22Rv1 (cell line): ENCODE measurements at regions not wholly inside any gene's neighbourhood (a gene's known extent, or its start where the extent isn't known, plus 50 kb on each side); places are given as distances from the start of the nearest gene placed in this dataset.
"Not testable (repeated sequence)": the region's sequence is repeated elsewhere in the genome, so short reads cannot be mapped to it uniquely, and the experiment has no call there.

Source experiments
- H3K27ac ChIP-seq: fragments of 450-650 bp; 2 replicates; pipeline ENCODE4 v1.5.1; 2017
- ZFX ChIP-seq: fragments of 450-650 bp; IDR thresholded peaks from 2 replicates; pipeline ENCODE4 v1.6.1; 2017; ENCODE audit warnings: antibody characterized with exemption, borderline replicate concordance
- TF ChIP-seq, protein P1 (sequence below): fragments of 450-650 bp; IDR thresholded peaks from 2 replicates; pipeline ENCODE4 v1.5.1; 2017; ENCODE audit warnings: mild to moderate bottlenecking

DNA sequence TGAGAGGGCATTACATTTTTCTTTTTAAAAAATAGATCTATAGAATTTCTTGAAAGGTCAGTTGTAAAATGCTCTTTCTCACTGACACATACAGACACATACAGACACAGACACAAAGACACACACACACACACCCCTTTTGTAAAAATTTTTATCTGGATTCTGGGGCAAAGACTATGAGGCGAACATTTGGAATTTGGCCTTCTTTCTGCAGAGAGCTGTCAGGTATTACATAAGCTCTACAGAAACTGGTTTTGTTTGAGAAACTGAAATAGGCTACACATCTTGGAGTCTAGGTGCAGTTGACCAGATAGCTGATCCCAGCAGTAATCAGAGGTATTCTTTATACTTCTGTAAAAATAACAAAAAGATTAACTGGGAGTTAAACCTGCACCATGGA, 315.9 kb upstream of the RPS23 start:
- TF ChIP-seq, protein P1, sequence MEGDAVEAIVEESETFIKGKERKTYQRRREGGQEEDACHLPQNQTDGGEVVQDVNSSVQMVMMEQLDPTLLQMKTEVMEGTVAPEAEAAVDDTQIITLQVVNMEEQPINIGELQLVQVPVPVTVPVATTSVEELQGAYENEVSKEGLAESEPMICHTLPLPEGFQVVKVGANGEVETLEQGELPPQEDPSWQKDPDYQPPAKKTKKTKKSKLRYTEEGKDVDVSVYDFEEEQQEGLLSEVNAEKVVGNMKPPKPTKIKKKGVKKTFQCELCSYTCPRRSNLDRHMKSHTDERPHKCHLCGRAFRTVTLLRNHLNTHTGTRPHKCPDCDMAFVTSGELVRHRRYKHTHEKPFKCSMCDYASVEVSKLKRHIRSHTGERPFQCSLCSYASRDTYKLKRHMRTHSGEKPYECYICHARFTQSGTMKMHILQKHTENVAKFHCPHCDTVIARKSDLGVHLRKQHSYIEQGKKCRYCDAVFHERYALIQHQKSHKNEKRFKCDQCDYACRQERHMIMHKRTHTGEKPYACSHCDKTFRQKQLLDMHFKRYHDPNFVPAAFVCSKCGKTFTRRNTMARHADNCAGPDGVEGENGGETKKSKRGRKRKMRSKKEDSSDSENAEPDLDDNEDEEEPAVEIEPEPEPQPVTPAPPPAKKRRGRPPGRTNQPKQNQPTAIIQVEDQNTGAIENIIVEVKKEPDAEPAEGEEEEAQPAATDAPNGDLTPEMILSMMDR, result no peak
- no peak for TF ChIP-seq ZFX
- H3K27ac ChIP-seq, result no peak overlapping the region

DNA sequence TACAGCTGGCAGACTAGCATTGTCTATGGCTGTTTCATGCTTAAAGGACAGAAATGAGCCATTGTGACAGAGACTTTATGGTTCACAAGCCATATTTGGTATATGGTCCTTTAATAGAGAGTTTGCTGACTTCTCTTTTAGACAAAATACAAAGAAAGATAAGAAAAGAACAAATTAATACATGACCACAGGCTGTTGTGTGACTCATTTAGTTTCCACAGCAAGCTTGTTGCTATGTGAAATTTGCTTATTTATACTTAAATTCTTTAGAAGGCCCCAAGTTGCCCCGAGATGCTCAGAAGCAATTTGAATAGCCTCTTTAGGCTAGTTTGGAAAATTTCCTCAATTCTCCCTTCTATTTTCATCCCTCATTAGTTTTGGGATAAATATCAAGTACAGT, 315.3 kb upstream of the RPS23 start:
- TF ChIP-seq, protein P1, result no peak
- no peak for TF ChIP-seq ZFX
- no peak overlapping the region for H3K27ac ChIP-seq

DNA sequence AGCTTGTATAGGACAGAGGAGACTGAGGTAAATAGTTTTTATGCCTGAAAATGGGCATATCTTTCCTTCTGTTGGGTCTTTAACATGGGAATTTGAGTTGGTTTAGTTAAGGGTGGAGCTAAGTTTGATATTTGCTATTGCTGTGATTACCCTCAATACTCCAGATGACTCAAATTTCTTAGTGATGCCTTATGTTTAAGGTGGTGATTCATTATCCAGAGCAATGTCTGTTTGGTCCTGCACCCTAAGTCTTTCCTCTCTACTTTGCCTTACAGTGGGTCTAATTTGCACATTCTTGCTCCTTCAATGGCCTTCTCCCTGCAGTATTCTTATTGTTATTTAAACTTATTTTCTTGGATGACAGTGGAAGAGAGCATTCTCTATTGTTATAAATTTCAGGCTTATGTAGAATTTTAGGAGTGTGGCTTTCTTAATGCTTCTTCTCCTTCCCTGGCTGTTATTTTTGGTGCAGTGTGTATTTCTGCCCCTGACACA, 312.9 kb upstream of the RPS23 start:
- no peak overlapping the region for H3K27ac ChIP-seq
- TF ChIP-seq, protein P1, result no peak
- TF ChIP-seq ZFX, result no peak

DNA sequence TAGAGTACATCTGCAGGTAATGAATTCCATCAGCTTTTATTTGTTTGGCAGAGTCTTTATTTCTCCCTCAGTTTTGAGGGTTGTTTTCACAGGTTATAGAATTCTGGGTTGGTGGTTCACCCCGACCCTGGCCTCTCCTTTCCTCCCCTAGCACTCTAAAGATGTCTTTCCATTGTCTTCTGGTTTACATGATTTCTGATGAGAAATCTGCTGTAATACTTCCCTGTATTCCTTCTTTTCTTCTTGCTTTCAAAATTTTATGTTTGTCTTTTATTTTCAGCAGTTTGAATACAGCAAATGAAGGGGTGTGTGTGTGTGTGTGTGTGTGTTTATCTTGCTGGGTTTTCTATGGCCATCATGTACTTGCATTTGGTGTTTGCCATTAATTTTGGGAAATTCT, 312.0 kb upstream of the RPS23 start:
- no peak for TF ChIP-seq ZFX
- TF ChIP-seq, protein P1, result no peak
- H3K27ac ChIP-seq, result no peak overlapping the region

DNA sequence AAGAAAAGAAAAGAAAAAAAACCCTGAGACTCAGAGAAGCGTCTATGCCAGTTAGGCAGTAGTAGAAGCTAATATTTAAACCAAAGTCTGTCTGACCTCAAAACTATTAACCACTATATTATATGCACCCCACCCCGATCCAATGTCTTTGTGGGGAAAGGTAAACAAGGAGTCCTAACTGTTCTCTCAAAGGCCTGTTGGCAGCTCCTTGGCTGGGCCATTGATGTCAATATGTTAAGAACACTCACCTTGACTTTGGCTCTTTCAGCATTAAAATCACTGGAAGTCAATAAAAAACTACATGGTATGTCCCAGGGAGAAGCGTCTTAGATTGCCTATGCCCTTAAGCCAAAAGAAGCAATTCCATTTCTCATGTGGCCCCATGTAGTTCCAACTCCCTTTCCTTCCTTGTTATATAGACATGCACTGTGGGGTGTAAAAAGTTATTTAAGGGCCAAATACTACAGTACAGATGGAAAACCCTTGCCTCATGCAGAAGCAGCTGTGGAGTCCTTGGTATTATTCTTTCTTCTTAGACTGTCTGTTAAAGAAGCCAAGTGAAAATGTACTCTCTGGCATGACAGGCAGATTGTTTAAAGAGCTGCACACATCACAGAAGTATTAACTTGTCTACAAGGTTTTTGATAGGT, 308.6 kb upstream of the RPS23 start:
- no peak overlapping the region for H3K27ac ChIP-seq
- no peak for TF ChIP-seq ZFX
- TF ChIP-seq, protein P1, result no peak

DNA sequence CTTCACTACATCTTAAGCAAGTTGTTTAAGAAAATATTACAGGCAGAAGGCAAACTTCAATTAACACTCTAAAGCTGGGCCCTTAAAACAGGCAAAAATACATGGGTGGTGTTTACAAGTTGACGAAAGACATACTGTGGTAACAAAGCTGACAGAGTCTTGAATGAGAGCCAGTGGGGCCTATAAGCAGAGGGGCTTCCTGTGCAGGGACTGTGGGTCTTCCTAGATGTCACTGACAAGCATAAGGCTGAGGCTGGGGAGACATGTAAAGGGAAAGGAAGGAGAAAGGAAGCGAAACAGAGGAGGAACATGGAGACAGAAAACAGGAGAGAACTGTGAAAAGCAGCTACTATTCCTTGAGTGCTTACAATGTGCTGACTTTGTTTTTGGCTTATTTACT, 308.0 kb upstream of the RPS23 start:
- H3K27ac ChIP-seq, result no peak overlapping the region
- TF ChIP-seq, protein P1, result no peak

DNA sequence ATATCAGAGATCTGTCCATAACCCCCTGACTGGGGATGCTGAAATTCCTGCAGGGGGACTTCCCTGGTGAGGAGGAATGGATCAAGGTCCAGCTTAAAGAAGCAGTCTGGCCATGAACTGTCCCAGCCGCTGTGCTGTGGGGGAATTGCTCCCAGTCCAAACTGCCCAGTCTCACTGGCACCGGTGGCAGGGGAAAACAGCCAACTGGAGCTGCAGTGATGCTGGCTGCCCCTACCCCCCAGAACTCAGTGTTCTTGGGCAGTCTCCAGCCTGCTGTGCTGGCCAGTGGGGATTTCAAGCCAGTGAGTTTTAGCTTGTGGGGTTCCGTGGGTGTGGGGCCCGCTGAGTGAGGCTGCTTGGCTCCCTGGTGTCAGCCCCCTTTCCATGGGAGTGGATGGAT, 306.5 kb upstream of the RPS23 start:
- TF ChIP-seq ZFX, result no peak
- TF ChIP-seq, protein P1, result no peak
- H3K27ac ChIP-seq, result no peak overlapping the region

DNA sequence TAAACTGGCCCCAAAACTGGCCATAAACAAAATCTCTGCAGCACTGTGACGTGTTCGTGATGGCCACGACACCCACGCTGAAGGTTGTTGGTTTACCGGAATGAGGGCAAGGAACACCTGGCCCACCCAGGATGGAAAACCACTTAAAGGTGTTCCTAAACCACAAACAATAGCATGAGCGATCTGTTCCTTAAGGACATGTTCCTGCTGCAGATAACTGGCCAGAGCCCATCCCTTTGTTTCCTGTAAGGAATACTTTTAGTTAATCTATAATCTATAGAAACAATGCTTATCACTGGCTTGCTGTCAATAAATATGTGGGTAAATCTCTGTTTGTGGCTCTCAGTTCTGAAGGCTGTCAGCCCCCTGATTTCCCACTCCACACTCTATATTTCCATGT, 305.2 kb upstream of the RPS23 start:
- H3K27ac ChIP-seq, result not testable (repeated sequence)
